GM21786 (cell line): ENCODE measurements at regions not wholly inside any gene's neighbourhood (a gene's known extent, or its start where the extent isn't known, plus 50 kb on each side); places are given as distances from the start of the nearest gene placed in this dataset.

Experiments used
- ATAC-seq: cut with Tn5 transposase; IDR thresholded peaks from one replicate; pipeline ENCODE4 v1.9.1; 2021; ENCODE audit not compliant: unreplicated experiment

DNA sequence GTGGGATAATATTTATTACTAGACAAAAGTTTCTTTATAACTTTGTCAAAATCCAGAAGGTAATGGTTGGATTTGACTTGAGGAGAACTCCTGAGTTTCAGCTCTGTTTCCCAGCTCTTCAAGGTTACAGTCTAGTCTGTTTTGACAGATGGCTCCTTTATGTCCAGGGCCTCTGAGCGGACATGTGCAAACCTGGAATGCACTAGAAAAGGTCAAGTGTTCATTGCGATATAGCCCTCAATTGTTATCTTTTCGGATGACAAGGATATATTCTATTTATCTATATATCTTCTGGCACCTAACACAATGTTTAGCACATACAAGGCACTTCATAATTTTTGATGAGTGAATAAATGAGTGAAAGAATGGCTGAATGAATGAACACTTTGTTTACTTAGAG is 513.2 kb upstream of the GOLIM4 start:
- ATAC-seq = no peak

DNA sequence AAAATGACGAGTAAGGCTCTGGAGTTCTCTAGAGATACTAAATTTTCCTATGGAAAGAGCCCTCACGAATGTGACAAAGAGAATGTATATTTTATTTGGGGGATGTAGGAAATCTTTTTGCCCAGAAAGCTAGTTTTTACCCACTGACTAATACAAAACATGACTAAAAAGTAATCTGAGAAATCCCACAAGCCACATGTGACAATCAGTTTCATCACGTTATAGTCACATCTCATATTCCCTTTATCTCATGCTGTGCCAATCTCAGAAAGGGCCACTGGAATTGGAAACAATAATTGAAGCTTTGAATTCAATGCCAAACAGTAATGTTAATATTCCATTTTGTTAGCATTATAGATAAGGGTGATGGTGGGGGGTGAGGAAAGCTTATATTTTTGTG is 509.0 kb upstream of the GOLIM4 start:
- no peak for ATAC-seq

DNA sequence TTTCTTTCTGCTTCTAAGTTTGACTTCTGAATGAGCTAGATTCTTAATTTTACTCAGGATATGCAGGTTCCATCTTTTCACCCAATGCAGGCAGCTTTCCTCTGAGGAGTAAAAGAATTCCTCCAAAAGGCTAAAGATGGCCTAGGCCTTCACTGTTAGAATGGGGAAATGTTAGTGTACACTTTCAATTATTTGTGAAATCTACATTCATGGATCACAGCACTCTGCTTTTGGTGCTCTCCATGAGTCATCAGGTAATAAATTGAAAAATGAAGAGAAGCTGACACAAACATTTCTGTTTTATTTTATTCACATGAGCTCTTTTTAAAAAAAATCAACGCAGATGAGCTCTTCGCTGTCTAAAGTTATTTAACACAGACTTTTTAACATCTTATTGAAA is 502.5 kb upstream of the GOLIM4 start:
- ATAC-seq = no peak

DNA sequence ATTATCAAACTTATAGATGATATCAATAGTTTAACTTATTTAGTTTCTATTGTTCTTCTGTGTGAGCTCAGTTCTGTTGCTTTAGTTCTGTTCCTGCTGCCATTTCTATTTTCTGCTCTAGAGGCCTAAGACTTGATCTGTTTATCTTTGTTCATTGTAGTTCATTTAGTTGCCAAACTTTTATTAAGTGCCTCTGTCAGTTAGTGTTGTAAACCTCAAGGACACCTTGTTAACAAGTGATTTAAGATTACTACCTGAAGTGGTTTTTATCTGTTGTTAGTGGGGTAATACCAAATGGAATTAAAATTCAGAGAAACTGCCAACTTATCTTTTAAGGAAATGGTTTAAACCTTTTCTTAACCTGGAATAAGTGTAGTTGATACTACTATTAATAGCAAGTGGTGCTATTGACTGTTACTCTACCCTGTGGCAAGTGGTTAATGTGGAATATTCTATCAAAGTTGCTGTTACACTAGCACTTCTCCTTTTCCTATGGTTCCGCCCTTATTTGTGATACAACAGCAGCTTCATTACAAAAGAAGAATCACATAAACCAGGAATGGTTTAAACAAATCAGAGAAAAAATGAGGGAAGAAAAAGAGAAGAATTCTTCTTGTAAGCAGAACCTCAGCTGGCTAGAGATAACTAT is 500.6 kb upstream of the GOLIM4 start:
- no peak for ATAC-seq

DNA sequence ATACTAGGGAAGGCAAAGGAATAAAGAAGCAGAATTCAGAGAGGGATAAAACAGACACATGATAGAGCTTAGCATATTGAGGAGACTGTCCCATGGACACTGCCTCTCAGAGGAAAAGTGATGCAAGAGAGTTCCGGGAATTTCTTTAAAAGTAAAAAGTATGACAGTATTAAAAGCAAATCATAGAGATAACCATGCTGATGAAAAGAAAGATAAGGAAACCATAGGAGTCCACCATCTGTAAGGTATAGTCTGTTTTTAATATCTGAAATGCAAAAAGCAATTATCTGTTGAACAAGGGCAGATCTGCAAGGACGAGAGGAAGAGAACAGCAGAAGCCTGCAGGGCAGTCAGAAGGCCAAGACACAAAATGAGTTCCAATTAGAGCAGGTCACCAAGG is 495.9 kb upstream of the GOLIM4 start:
- ATAC-seq = no peak

DNA sequence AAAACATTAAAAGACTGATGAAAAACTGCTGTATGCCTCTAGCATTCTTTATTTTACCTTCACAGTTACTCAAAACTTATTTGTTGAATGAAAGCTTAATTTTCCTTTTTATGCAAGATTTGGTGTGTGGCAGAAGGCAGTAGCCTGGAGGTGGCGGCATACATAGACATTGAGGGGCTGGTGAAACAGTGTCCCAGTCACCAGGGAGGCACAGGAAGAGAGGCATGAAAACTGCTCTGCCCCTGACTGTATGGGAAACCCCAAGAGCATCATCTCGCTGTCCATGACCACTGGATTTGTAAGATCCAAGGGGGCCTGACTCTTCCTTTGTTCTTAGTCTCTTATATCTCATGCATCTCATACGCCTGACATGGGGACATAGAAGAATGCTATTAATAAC is 493.7 kb upstream of the GOLIM4 start:
- no peak for ATAC-seq

DNA sequence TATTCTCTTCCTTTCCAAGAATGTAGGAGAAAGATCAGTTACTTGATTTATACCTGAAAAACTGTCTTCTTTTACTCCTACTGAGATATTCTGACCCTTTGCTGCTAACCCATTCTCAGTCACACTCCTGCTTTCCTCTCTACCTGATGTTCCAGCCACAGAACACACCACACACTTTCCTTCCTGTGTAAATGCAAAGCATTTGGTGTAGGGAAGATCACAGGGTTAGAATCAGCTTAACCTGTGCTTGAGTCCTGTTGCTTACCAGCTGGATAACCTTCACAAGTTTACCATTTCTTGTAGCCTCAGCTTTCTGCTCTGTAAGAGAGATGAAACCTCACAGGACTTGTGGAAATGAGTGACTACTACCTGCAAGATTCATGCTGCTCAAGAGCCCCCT is 489.8 kb upstream of the GOLIM4 start:
- ATAC-seq = no peak

DNA sequence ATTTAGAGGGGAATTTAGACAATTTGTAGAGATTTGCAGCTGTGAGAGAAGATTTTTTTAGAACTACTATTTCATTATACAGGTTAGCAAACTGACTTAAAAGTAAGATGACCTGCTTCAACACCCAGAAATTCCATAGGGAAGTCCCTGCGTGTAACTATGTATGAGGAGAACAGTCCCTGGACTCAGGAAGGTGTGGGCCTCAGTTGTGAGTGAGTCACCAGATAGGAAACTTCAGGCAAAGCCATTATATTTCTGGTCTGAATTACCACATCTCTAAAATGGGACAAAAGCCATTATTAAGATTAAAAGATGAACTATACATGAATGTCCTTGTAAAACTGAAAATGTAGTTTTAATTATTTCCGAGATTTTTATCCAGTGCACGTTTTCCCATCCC is 488.3 kb upstream of the GOLIM4 start:
- ATAC-seq = no peak

DNA sequence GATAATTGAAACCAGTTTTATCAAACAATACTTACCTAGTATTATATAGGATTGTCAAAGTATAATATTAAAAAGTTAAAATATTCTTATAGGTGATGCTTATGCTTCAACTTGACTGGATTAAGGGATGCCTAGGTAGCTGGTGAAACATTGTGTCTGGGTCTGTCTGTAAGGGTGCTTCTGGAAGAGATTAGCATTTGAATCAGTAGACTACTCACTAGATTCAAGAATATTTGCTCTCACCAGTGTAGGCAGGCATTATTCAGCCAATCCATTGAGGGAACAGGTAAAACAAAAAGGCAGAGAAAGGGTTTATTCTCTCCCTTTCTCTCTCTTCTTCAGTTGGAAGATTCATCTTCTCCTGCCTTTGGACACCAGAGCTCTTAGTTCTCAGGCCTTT is 486.8 kb upstream of the GOLIM4 start:
- no peak for ATAC-seq

DNA sequence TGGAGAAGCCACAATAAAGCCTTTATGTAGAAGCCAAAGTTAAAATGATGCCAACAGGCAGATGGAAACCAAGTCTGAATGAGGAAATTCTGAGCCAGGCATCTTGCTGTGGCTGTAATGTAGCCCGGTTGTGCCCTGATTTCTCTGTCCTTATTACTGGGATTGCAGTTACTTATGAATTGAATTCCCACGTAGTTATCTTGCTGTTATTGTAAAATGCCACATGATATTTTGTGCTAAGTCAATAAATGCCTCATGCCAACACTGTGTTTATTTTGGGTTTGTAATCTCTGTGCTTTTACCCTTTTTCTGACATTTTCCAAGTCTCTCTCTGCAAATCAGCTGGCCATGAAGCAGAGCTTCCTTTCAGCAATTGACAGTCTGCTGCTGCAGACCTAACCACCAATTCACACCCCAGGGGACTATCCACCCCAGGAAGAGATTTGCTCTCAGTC is 486.1 kb upstream of the GOLIM4 start:
- peak; percentile 60 for ATAC-seq

DNA sequence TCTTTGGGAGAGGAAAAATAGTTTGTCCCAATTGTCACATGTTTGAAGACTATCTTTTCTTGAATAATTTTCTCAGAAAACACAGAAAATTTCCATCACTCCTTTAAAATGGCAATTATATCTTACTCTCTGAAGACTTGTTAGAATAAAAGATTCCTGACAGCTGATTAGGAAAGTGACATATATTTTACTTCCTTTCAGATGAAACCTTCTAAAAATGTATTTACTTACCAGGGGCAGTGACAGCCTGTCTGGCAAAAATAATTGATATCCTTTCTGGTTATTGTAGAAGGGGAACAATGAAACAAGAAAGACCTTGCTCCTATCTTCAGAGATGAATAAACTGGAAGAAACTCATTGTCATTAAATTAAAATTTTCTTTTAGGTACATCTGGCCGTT is 483.3 kb upstream of the GOLIM4 start:
- ATAC-seq = no peak

DNA sequence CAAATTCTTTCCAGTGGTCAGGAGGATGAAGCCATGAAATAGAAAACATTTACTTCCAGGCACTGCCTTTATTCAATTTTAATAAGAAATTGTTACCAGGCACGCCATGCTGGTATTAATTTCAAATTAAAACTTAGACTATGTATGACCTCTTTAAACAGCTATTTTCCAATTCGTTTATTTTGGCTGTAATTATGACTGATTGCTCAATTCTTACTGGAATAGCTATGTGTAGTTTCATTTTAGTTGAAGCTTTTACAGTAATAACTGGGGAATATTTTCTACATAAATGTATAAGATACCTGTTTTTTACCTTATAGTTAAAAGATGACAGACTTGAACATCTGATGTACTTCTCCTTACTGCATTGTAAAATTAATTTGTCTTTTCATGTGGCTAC is 480.0 kb upstream of the GOLIM4 start:
- no peak for ATAC-seq

DNA sequence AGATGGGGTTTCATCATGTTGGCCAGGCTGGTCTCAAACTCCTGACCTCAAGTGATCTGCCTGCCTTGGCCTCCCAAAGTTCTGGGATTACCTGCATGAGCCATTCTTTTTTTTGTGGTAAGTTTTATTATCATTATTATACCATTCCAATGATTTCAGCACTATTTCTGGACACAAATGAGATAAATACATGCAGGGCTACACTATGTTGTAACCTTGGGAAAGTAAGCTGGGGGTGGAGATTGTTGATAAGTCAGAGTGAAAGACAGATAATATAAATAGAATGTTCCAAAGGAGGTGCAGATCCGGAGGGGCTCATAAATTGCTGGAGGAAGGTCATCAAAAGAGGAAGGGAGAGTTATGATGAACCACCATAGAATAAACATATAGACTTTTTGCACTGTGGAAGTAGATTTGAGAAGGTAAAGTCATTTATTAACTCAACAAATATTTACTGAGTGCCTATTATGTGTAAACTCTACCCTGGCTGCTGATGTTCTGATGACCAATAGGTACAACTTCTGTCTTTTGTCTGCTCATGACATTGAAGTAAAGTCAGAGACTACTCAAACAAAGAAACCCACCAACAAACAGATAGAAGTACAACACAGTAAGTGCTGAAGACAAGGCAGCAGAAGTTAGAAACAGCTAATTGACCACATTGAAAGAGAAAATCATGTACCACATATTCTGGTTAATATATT is 478.9 kb upstream of the GOLIM4 start:
- ATAC-seq = peak; percentile 72

DNA sequence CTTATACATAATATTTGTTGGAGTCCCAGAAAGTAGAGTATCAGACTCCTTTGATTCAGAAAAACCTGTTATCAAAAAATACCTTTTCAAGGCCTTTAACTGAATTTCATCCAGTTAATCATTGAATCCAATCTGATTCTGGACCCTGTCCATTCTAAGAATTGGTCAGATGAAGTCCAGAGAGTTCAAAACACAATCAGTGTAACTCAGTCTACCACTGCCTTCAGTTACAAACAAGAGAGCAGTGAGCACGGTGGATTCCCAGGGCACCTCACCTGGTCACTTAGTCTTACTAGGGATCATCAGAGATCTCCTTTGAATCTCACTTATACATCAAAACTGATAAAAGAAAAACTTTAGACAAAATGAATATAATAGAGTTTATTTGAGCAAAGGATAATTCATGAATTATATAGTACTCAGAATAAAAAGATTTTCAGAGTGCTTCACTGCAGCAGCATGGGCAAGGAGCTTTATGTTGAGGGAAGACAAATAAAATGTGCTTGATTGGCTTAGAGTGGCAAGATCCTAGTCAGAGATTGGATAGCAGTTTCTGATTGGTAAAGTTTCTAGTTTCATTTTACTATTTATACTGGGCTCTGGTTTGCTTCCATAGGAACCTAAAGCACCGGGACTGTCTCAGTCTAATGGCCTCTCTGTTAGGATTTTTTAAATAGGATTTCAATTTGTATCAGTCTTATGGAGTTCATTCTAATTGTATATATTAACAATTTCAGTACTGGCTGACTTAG is 474.9 kb upstream of the GOLIM4 start:
- no peak for ATAC-seq

DNA sequence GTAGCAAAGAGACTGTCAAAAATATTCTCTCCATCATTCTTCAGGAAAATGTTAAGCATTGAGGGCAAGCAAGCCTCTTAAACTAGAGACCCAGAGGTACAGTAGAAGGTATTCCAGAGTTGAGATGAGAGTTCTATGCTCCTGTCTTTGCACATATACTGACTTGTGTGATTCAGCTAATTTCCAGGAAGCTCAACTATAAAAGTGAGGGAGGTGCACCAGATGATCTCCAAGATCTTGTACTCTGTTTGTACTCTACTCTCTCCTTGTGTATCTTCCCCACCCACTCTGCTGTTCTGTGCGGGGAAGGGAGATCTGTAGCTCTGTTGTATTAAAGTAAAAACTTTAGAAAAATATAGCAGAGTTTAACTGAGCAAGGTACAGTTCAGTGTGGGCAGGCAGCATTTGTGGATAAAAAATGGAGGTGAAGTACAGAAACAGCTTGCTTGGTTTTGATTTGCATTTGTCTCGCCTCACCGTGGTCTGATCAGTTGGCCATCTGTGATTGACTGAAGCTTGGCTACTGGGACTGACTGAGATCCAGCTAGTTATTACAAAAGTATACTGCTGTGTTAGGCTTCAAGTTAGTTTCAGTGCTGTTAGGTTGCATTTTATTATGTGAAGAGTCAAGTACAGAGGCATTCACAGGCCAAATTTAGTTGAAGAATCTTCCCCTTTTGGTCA is 463.1 kb upstream of the GOLIM4 start:
- ATAC-seq = no peak

DNA sequence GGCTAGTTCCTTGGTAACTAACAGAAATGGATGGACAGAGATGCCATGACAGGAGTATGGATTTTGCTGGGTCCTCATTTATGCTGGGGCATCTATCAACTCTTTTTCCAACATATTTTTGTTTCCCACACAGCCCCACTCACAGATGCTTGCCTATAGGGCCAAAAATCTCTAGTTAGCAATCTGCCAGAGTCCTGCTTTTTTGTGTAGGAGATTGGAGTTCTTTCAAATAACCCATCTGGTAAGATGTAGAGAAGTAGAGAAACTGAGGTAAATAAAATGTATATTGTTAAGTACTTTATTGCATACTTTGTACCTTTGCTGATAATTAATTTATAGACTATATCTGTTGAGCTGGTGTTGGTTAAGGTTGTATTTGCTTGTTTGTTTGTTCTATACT is 456.5 kb upstream of the GOLIM4 start:
- ATAC-seq = no peak

DNA sequence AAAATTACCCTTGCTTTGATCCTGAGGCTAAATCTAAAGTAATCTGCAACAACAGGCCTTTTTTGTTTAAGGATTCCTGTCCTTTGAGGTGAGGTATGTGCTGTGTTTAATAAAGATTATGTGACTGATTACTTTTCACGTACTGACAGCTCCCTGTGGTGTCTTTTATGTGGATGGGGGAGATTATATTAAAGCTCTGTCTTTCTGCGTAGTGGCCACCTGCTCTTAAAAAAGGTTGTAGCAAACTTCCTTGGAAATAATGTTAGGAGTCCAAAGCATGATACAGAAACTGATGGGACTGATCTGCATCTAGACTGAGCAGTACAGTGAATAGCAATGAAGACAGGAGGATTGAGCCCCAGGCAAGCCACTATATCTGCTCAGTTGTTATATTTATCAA is 453.0 kb upstream of the GOLIM4 start:
- ATAC-seq = no peak

DNA sequence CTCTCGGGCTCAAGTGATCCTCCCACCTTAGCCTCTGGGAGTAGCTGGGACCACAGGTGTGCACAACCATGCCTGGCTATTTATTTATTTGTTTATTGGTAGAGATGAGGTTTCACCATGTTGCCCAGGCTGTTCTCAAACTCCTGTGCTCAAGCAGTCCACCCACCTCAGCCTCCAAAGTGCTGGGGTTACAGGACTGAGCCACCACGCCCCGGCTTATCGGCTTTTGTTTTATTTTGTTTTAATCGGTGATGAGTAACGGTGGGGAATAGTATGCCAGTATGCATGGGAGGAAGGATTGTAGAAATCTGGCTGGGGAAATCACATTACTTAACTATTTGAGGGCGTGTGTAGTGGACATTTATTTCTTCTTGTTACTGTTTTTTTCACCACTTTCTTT is 451.0 kb upstream of the GOLIM4 start:
- ATAC-seq = no peak

DNA sequence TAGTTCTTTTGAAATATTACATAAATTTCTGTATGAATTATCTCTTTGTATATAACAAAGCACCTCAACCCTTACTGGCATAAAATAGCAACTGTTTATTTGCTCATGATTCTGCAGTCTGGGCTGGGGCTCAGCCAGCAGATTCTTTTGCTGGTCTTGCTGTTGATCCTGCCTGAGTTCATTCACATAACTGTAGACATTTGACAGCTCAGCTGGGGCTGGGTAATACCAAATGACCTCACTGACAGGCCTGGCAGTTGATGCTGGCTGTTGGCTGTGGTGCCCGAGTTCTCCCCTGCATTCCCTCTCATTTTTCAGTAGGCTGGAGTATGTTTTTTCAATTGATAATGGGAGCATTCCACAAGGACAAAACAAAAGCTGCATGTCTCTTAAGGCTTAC is 449.9 kb upstream of the GOLIM4 start:
- ATAC-seq = no peak

DNA sequence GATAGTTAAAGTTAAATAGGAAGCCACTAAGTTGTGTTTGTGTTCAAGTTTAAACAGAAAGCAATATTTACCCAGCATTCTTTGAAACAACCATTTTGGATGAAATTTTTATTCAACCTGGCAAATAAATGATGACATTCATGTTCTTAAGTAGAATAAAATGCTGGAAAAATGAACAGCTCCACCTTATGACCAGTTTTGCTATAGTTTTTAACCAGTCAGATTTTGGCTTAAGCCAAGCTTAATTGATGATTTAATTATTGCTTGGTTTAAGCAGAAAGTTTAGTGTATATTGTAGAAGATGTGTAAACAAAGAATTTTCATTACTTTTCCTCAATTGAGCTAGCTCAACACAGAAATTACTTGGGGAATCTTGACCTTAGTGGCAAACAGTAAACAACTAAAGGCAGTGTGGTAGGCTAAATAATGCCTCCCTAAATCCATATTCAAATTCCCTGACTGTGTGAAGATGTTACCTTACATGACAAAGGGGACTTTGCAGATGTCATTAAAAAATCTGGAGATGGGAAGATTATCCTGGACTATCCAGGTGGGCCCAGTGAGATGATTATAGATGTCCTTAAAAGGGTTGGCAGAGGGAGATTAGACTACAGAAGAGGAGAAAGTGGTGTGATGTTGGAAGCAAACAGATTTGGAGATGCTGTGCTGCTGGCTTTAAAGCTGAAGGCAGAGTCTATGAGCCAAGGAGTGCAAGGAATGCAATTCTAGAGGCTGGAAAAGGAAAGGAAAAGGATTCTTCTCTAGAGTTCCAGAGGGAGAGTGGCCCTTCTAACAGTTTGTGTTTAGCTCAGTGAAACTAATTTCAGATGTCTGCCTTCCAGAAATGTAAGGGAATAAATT is 448.6 kb upstream of the GOLIM4 start:
- no peak for ATAC-seq

DNA sequence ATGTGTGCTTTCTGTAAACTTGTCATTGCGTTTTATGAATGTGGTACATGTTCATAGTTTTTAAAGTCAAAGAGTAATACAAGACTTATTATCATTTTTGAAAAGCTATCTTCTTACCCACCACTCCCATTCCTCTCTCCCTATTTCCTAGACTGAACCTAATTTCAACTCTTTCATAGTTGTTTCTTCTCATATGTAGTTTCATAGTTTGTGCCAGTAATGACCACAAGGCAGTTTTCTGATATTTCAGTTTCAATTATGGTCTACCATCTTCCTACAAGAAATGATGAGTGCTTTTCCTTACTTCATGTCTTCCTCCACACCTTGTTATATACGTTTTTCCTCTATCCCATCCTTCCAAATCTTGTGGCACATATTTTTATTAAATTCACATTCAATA is 445.0 kb upstream of the GOLIM4 start:
- no peak for ATAC-seq
